HG03432 (cell line): ENCODE measurements at regions not wholly inside any gene's neighbourhood (a gene's known extent, or its start where the extent isn't known, plus 50 kb on each side); places are given as distances from the start of the nearest gene placed in this dataset.

ENCODE experiments used
- ATAC-seq: cut with Tn5 transposase; IDR thresholded peaks from one replicate; pipeline ENCODE4 v1.9.1; 2021; ENCODE audit warnings: mild to moderate bottlenecking, moderate library complexity; ENCODE audit not compliant: unreplicated experiment

- no peak for ATAC-seq
These were observed 62.9 kb upstream of the CARD18 start for GRCh38 chr11:105202422-105202821.

GRCh38 chr11:105201166-105201565, 61.6 kb upstream of the CARD18 start:
- no peak for ATAC-seq

GRCh38 chr11:105197071-105197815, 57.7 kb upstream of the CARD18 start:
- no peak for ATAC-seq

GRCh38 chr11:105193260-105193659, 53.7 kb upstream of the CARD18 start:
- no peak for ATAC-seq

DNA sequence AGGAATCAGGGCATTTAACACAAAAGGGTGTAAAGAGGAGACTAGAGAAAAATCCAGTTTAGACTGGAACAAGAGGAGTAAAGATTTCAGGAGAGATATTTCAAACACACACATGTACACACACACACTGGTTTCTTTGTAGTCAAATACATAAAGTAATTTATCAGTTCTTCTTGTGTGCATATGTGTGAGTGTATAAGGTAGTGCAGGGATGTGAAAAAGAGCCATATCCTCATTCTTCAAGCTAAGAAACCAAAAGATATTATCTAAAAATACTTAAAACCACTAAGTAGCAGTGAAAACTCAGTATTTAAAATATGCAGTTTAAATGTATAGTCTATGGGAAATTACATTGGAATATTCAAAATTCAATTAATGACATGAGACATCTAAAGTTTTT, 52.5 kb upstream of the CARD18 start:
- no peak for ATAC-seq

DNA sequence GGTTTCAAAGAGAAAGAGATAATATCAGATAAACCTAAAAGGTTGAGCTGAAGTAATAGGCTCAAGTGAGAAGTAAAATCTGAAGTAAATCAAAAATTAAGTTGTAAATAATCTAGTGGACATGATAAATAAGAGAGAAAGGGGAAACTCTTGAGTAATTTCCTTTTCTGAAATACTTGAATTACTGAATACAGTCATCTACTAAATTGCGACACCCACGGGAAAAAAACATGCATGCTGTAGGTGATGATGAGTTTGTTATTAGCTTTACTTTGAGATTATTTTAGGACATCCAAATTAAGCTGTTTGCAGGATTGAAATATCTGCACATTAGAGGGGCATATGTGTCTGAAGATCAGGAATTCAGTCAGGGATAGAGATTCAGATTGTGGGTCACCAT, 50.0 kb upstream of the CARD18 start:
- ATAC-seq = no peak
